ENCODE measurements at regions not wholly inside any gene's neighbourhood (a gene's known extent, or its start where the extent isn't known, plus 50 kb on each side); places are given as distances from the start of the nearest gene placed in this dataset.

GRCh38 chr10:133025558-133026090 lies 62.1 kb upstream of the ADGRA1 start:
- no peaks in the 10 kb centered on the region for H3K79me2 ChIP-seq (ENCODE audit: insufficient read depth, low read length)
- no peak overlapping the region for H2AFZ ChIP-seq (ENCODE audit: low read depth, low read length, poor library complexity, severe bottlenecking)
- TF ChIP-seq SRF (IDR thresholded peaks at IDR 0.05; ENCODE audit: low read depth) (no peak), ATF3 (IDR thresholded peaks at IDR 0.05) (no peak), SP1 (IDR thresholded peaks at IDR 0.05; ENCODE audit: low read depth) (no peak), CTCF (IDR thresholded peaks at IDR 0.05 in 2 of 3, conservative IDR thresholded peaks at IDR 0.05 in 1 of 3; ENCODE audit: borderline replicate concordance in 1 of 3, insufficient read depth in 1 of 3, low read depth in 2 of 3, low read length in 2 of 3) (no peak), POLR2A (IDR thresholded peaks at IDR 0.05; ENCODE audit: borderline replicate concordance, extremely low read depth, insufficient read depth, insufficient read length) (no peak)
- no peak overlapping the region for H3K9ac ChIP-seq (ENCODE audit: low read length)
- no peaks in the 10 kb centered on the region for H3K9me2 ChIP-seq (ENCODE audit: insufficient read depth)
- ATAC-seq (no peak), DNase-seq (ENCODE audit: low read depth, low spot score) (no peak)
- no TSS peak for BruUV-seq (replicated peaks)
- intact Hi-C loops (cut with micrococcal nuclease) = no loop called here
- no peak overlapping the region for H3K4me2 ChIP-seq (ENCODE audit: low read length)
- no peaks in the 10 kb centered on the region for H3K4me1 ChIP-seq (ENCODE audit: control insufficient read depth in 1 of 2, insufficient read depth in 2 of 2, low read length in 2 of 2)
- H4K20me1 ChIP-seq (ENCODE audit: insufficient read depth) = no peaks in the 10 kb centered on the region
- H3K4me3 ChIP-seq (replicated peaks in 1 of 2; ENCODE audit: low read depth in 1 of 2, low read length in 2 of 2) = no peak overlapping the region
- H3K27ac ChIP-seq (ENCODE audit: low read depth, low read length) = no peak overlapping the region
- H3K36me3 ChIP-seq (ENCODE audit: control insufficient read depth in 1 of 2, insufficient read depth in 2 of 2, low read length in 2 of 2) = no peaks in the 10 kb centered on the region
- ChIA-PET RAD21 (ENCODE audit: low non-redundant PET in 1 of 2, low total read pairs in 2 of 2, uncharacterized antibody in 2 of 2, unreplicated experiment in 2 of 2) (no interaction called here), CTCF (no interaction called here), POLR2A (no interaction called here)
- no peaks in the 10 kb centered on the region for H3K27me3 ChIP-seq (ENCODE audit: insufficient read depth, low read length)
- H3K9me3 ChIP-seq (ENCODE audit: control insufficient read depth in 1 of 2, insufficient read depth in 1 of 2, low read depth in 1 of 2, low read length in 2 of 2) = no peaks in the 10 kb centered on the region

- H3K27me3 ChIP-seq (ENCODE audit: insufficient read depth, low read length) = no peaks in the 10 kb centered on the region
- RAD21 ChIA-PET (ENCODE audit: low non-redundant PET in 1 of 2, low total read pairs in 2 of 2, uncharacterized antibody in 2 of 2, unreplicated experiment in 2 of 2) = no interaction called here
- H3K4me1 ChIP-seq (ENCODE audit: control insufficient read depth in 1 of 2, insufficient read depth in 2 of 2, low read length in 2 of 2) = no peaks in the 10 kb centered on the region
- no peaks in the 10 kb centered on the region for H3K9me3 ChIP-seq (ENCODE audit: control insufficient read depth in 1 of 2, insufficient read depth in 1 of 2, low read depth in 1 of 2, low read length in 2 of 2)
- ATAC-seq (no peak), DNase-seq (ENCODE audit: low read depth, low spot score) (no peak)
- H3K36me3 ChIP-seq (ENCODE audit: control insufficient read depth in 1 of 2, insufficient read depth in 2 of 2, low read length in 2 of 2) = no peaks in the 10 kb centered on the region
- no peak overlapping the region for H3K9ac ChIP-seq (ENCODE audit: low read length)
- intact Hi-C loops (cut with micrococcal nuclease) = no loop called here
- H3K9me2 ChIP-seq (ENCODE audit: insufficient read depth) = no peaks in the 10 kb centered on the region
- CTCF ChIA-PET = no interaction called here
- H3K79me2 ChIP-seq (ENCODE audit: insufficient read depth, low read length) = no peaks in the 10 kb centered on the region
- POLR2A ChIA-PET = no interaction called here
- BruUV-seq (replicated peaks) = no TSS peak
- H3K27ac ChIP-seq (ENCODE audit: low read depth, low read length) = no peak overlapping the region
- H3K4me2 ChIP-seq (ENCODE audit: low read length) = no peak overlapping the region
- TF ChIP-seq RAD21 (IDR thresholded peaks at IDR 0.05; ENCODE audit: low read depth) (no peak), REST (IDR thresholded peaks at IDR 0.05; ENCODE audit: low read depth) (no peak), CBX3 (IDR thresholded peaks at IDR 0.05; ENCODE audit: low read depth) (no peak), EZH2 (IDR thresholded peaks at IDR 0.05) (no peak), POLR2AphosphoS5 (IDR thresholded peaks at IDR 0.05; ENCODE audit: low read depth, low read length) (no peak), JUND (IDR thresholded peaks at IDR 0.05) (no peak)
- H3K4me3 ChIP-seq (replicated peaks in 1 of 2; ENCODE audit: low read depth in 1 of 2, low read length in 2 of 2) = no peak overlapping the region
- no peak overlapping the region for H2AFZ ChIP-seq (ENCODE audit: low read depth, low read length, poor library complexity, severe bottlenecking)
- no peaks in the 10 kb centered on the region for H4K20me1 ChIP-seq (ENCODE audit: insufficient read depth)
Observed at GRCh38 chr10:133024704-133025557, 62.8 kb upstream of the ADGRA1 start.
